ENCODE measurements at regions not wholly inside any gene's neighbourhood (a gene's known extent, or its start where the extent isn't known, plus 50 kb on each side); places are given as distances from the start of the nearest gene placed in this dataset.

- TF ChIP-seq PHF8 (IDR thresholded peaks at IDR 0.05; ENCODE audit: borderline replicate concordance, low read depth) (no peak), TP53 (CRISPR knock-in tag; IDR thresholded peaks at IDR 0.05) (no peak), RCOR1 (IDR thresholded peaks at IDR 0.05; ENCODE audit: low read depth, low read length) (no peak), POLR2A (IDR thresholded peaks at IDR 0.05; ENCODE audit: low read length) (no peak), ZC3H11A (IDR thresholded peaks at IDR 0.05) (no peak), CBX8 (IDR thresholded peaks at IDR 0.05) (no peak), ZNF302 (CRISPR knock-in tag; IDR thresholded peaks at IDR 0.05) (no peak)
Measured at GRCh38 chr4:129336457-129337227, 240.7 kb downstream of the C4orf33 start (continued).

GRCh38 chr4:129337228-129337620 lies 241.3 kb downstream of the C4orf33 start:
- ChIA-PET CTCF (no interaction called here), POLR2A (no interaction called here)
- FAIRE-seq (no peak), ATAC-seq (no peak), DNase-seq (ENCODE audit: low read depth in 1 of 2, low spot score in 1 of 2) (no peak)
- H3K4me3 ChIP-seq, result no peak overlapping the region
- no peaks in the 10 kb centered on the region for H3K4me1 ChIP-seq
- no peak for TF ChIP-seq EHMT2 (IDR thresholded peaks at IDR 0.05; ENCODE audit: low read depth)
- TF ChIP-seq HOXB5 (CRISPR knock-in tag; IDR thresholded peaks at IDR 0.05), result no peak
- TF ChIP-seq REST (IDR thresholded peaks at IDR 0.05), result no peak
- no peak for TF ChIP-seq RAD21 (conservative IDR thresholded peaks at IDR 0.05 in 1 of 2, IDR thresholded peaks at IDR 0.05 in 1 of 2)
- no peak for TF ChIP-seq POLR2AphosphoS2 (conservative IDR thresholded peaks at IDR 0.05; ENCODE audit: low read length)
- no peak for TF ChIP-seq ZC3H11A (IDR thresholded peaks at IDR 0.05)
- no peak for TF ChIP-seq BHLHE40 (IDR thresholded peaks at IDR 0.05; ENCODE audit: low read depth, low read length)
- TF ChIP-seq ELK1 (IDR thresholded peaks at IDR 0.05; ENCODE audit: low read depth, low read length), result no peak
- TF ChIP-seq GATA3 (IDR thresholded peaks at IDR 0.05; ENCODE audit: borderline replicate concordance), result no peak
- TF ChIP-seq SMC3 (IDR thresholded peaks at IDR 0.05), result no peak
- no peak for TF ChIP-seq CBX8 (IDR thresholded peaks at IDR 0.05)
- TF ChIP-seq PHF8 (IDR thresholded peaks at IDR 0.05; ENCODE audit: borderline replicate concordance, low read depth), result no peak
- TF ChIP-seq ZSCAN20 (CRISPR knock-in tag; IDR thresholded peaks at IDR 0.05), result no peak
- no peak for TF ChIP-seq ZNF302 (CRISPR knock-in tag; IDR thresholded peaks at IDR 0.05)
- no peak for TF ChIP-seq NFE2L2 (conservative IDR thresholded peaks at IDR 0.05; ENCODE audit: low read length)
- no peak for TF ChIP-seq KDM5A (IDR thresholded peaks at IDR 0.05)
- TF ChIP-seq PBX3 (IDR thresholded peaks at IDR 0.05), result no peak
- no peak for TF ChIP-seq BCL3 (IDR thresholded peaks at IDR 0.05)
- TF ChIP-seq SREBF2 (IDR thresholded peaks at IDR 0.05), result no peak
- TF ChIP-seq TFCP2L1 (CRISPR knock-in tag; IDR thresholded peaks at IDR 0.05), result no peak
- no peak overlapping the region for H3K4me2 ChIP-seq
- H3K9me3 ChIP-seq, result no peaks in the 10 kb centered on the region
- 64% methylated on average over 4 of the region's 4 CpGs for WGBS (ENCODE audit: missing lambda C conversion rate)
- H3K27ac ChIP-seq, result no peak overlapping the region

Data from A549 (cell line).